ENCODE measurements at regions not wholly inside any gene's neighbourhood (a gene's known extent, or its start where the extent isn't known, plus 50 kb on each side); places are given as distances from the start of the nearest gene placed in this dataset.

- no peak overlapping the region for H4K5ac ChIP-seq (ENCODE audit: insufficient read length, low read depth, low read length)
- H3K56ac ChIP-seq (ENCODE audit: insufficient read length, low read depth, low read length): no peak overlapping the region
- H2AK5ac ChIP-seq (ENCODE audit: insufficient read length, low read length): no peak overlapping the region
- H3K9me3 ChIP-seq (ENCODE audit: control insufficient read depth, low read depth, low read length): no peaks in the 10 kb centered on the region
- H3K79me1 ChIP-seq (ENCODE audit: insufficient read depth, low read depth, low read length, poor library complexity, severe bottlenecking): no peaks in the 10 kb centered on the region
- peak overlapping the region; percentile 91 for H2AFZ ChIP-seq (ENCODE audit: low read length)
- DNase-seq: peak; percentile 61
- peak overlapping the region; percentile 88 for H3K4me2 ChIP-seq (ENCODE audit: insufficient read depth, insufficient read length, low read length)
- no peak overlapping the region for H3K27ac ChIP-seq (ENCODE audit: insufficient read length, low read depth, low read length)
- Mint-ChIP-seq H3K27ac (no peak overlapping the region; a peak in 2 of 7 replicates), H3K4me3 (peak overlapping the region; percentile 91 to 99), H3K27me3 (ENCODE audit: low read depth) (peaks cover 12% of the 10 kb centered on the region; the same call in 1 of the 2 replicates), H3K9me3 (peaks cover 0 to 4% of the 10 kb centered on the region in 2 experiments; a peak in 2 of 5 replicates), H3K4me1 (peaks cover 8% of the 10 kb centered on the region in 2 experiments), H3K36me3 (ENCODE audit: insufficient read depth in 1 of 3, low read depth in 3 of 3) (no peaks in the 10 kb centered on the region)
- no peak overlapping the region for H4K8ac ChIP-seq (replicated peaks; ENCODE audit: insufficient read length, low read depth, low read length)
- TF ChIP-seq, protein P1, sequence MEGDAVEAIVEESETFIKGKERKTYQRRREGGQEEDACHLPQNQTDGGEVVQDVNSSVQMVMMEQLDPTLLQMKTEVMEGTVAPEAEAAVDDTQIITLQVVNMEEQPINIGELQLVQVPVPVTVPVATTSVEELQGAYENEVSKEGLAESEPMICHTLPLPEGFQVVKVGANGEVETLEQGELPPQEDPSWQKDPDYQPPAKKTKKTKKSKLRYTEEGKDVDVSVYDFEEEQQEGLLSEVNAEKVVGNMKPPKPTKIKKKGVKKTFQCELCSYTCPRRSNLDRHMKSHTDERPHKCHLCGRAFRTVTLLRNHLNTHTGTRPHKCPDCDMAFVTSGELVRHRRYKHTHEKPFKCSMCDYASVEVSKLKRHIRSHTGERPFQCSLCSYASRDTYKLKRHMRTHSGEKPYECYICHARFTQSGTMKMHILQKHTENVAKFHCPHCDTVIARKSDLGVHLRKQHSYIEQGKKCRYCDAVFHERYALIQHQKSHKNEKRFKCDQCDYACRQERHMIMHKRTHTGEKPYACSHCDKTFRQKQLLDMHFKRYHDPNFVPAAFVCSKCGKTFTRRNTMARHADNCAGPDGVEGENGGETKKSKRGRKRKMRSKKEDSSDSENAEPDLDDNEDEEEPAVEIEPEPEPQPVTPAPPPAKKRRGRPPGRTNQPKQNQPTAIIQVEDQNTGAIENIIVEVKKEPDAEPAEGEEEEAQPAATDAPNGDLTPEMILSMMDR (conservative IDR thresholded peaks at IDR 0.05): no peak; the same call in 2 of the 3 replicates
- H4K91ac ChIP-seq (ENCODE audit: insufficient read length, low read depth, low read length): no peak overlapping the region
- no peak overlapping the region for H2BK20ac ChIP-seq (ENCODE audit: low read depth, low read length, poor library complexity, severe bottlenecking)
- no peak overlapping the region for H3K14ac ChIP-seq (ENCODE audit: insufficient read depth, low read length)
- H4K20me1 ChIP-seq (ENCODE audit: control insufficient read depth, insufficient read depth, insufficient read length): no peaks in the 10 kb centered on the region
- H3K4ac ChIP-seq (ENCODE audit: low read depth, low read length): no peak overlapping the region
- no peaks in the 10 kb centered on the region for H3K4me1 ChIP-seq (ENCODE audit: insufficient read depth, low read length)
- no peak overlapping the region for H2BK5ac ChIP-seq (ENCODE audit: insufficient read length, low read length)
- peak overlapping the region; percentile 36 for H3K9ac ChIP-seq (ENCODE audit: extremely low read depth, insufficient read length, low read length)
- no peak overlapping the region for H3K18ac ChIP-seq (ENCODE audit: insufficient read length, low read depth, low read length)
- H3K27me3 ChIP-seq (ENCODE audit: insufficient read depth, low read length): no peaks in the 10 kb centered on the region
- H3K79me2 ChIP-seq (ENCODE audit: insufficient read depth, low read length): no peaks in the 10 kb centered on the region
- H3K23ac ChIP-seq (ENCODE audit: insufficient read length, low read depth, low read length): no peak overlapping the region
- no peak overlapping the region for H2BK120ac ChIP-seq (ENCODE audit: low read depth, low read length, poor library complexity, severe bottlenecking)
- H3T11ph ChIP-seq (ENCODE audit: low read length): no peak overlapping the region
- no peak overlapping the region for H2BK15ac ChIP-seq (ENCODE audit: low read depth, low read length)
- H3K23me2 ChIP-seq (ENCODE audit: insufficient read length, low read depth, low read length, poor library complexity, severe bottlenecking): peaks cover 11% of the 10 kb centered on the region
- no CpG with 5 or more reads among the region's 32 CpGs for WGBS (ENCODE audit: extremely low coverage, insufficient read length, low lambda C conversion rate)
- H2BK12ac ChIP-seq (ENCODE audit: insufficient read length, low read depth, low read length): no peak overlapping the region
Observed at GRCh38 chr6:27617700-27618689, 145.1 kb upstream of the ZNF184 start.
